Activated CD4-positive, alpha-beta memory T cell treated with anti-CD3 and anti-CD28 coated beads, Interleukin-2, amount 10 ng/mL, durations not matched to agents 7 days and 5 days (primary cell): ENCODE measurements at regions not wholly inside any gene's neighbourhood (a gene's known extent, or its start where the extent isn't known, plus 50 kb on each side); places are given as distances from the start of the nearest gene placed in this dataset.
"Not testable (repeated sequence)": the region's sequence is repeated elsewhere in the genome, so short reads cannot be mapped to it uniquely, and the experiment has no call there.

Source experiments
- CTCF ChIA-PET: fragments of 350-600 bp; sonication (Branson Sonifier 250); formaldehyde crosslinking; loops from one replicate; lab custom pipeline; 2021; ENCODE audit warnings: antibody characterized with exemption, inconsistent platforms; lab: Charles Lee
- POLR2A ChIA-PET: fragments of 350-600 bp; sonication (Branson Sonifier 250); formaldehyde crosslinking; loops from one replicate; lab custom pipeline; 2021; ENCODE audit warnings: antibody characterized with exemption; lab: Charles Lee
- DNase-seq: peaks from one replicate; pipeline ENCODE4 v3.0.0-alpha.2; 2020
- H3K27ac Mint-ChIP-seq: one replicate; pipeline ENCODE4 v1.8.0; 2021; ENCODE audit warnings: mild to moderate bottlenecking, mixed read lengths
- H3K27me3 Mint-ChIP-seq: one replicate; pipeline ENCODE4 v1.8.0; 2021; ENCODE audit warnings: mixed read lengths
- H3K36me3 Mint-ChIP-seq: one replicate; pipeline ENCODE4 v1.8.0; 2021; ENCODE audit warnings: low read depth, mixed read lengths
- H3K4me1 Mint-ChIP-seq: one replicate; pipeline ENCODE4 v1.8.0; 2021; ENCODE audit warnings: mixed read lengths
- H3K4me3 Mint-ChIP-seq: one replicate; pipeline ENCODE4 v1.8.0; 2021; ENCODE audit warnings: mild to moderate bottlenecking, mixed read lengths
- H3K9me3 Mint-ChIP-seq: one replicate; pipeline ENCODE4 v1.8.0; 2021; ENCODE audit warnings: mixed read lengths

DNA sequence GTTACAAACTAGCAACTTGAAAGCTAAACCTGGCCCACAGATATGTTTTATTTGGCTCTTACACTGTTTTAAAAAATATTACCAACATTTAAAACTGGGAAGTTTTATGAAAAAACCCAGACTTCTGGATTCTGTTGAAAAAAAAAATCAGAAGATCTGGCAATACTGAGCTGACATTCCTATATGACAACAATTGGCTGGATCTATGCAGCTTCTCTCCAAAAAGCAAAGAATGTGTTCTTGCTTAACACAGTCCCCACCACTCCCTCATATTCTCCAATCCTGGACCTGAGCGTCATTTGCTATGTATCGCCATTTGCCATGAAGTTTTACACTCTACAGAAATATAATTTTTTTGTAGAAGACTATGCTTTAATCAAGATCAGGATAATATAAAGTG is 859.6 kb downstream of the LTN1 start:
- POLR2A ChIA-PET = no interaction called here

DNA sequence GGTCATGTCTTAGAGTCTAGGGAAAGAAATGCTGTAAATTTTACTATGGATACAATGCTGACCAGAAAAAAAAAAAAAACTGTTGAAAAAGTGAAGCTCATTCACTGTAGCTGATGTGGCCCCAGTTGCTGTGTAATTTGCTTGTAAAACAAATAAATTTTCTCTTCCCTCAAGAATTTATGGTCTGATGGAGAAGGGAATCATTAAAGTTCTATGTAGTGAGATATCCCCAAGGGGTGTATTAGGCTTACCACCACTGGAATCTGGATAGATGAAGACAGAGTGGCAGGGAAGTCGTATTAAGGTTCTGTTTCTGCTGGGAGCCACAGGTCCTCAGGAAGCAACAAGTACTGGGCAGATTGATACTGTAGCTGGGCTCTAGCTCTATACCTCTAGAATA is 860.0 kb downstream of the LTN1 start:
- H3K4me1 Mint-ChIP-seq = no peaks in the 10 kb centered on the region
- no peak overlapping the region for H3K27ac Mint-ChIP-seq
- ChIA-PET CTCF (no interaction called here), POLR2A (no interaction called here)
- H3K27me3 Mint-ChIP-seq = no peaks in the 10 kb centered on the region
- H3K9me3 Mint-ChIP-seq = peaks cover 5% of the 10 kb centered on the region
- no peak overlapping the region for H3K4me3 Mint-ChIP-seq
- DNase-seq = no peak
- no peaks in the 10 kb centered on the region for H3K36me3 Mint-ChIP-seq

More for the DNA sequence above, 859.6 kb downstream of the LTN1 start:
- Mint-ChIP-seq H3K27me3 (no peaks in the 10 kb centered on the region), H3K9me3 (peaks cover 5% of the 10 kb centered on the region), H3K36me3 (no peaks in the 10 kb centered on the region), H3K4me3 (no peak overlapping the region), H3K27ac (no peak overlapping the region), H3K4me1 (no peaks in the 10 kb centered on the region)
- CTCF ChIA-PET = no interaction called here
- DNase-seq = no peak

DNA sequence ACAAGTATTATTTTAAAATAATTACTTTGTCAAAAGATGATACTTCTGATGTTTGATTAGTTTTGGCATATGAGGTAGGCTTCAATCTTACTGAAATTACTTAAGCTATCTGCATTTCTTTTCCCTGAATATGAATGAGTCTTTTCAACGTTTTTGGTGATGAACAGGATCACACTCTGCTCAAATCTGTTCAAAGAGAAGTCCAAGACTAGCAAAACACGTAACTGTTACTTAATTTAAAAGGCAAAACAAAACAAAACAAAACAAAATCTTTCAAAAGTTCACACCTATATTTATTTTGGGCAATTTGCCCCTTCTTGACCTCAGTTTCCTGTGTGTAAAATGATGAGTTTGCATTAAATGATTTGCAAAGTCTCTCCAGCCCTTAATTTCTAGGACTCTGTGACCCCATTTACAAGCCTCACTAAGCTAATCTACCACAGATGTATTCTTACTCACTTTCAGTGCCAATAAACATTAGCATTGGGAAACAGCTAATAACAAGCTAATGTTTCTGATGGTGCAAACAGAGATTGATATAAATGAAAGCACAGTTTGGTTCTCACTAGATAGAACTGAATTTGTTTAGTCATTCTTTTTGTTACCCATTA is 865.4 kb downstream of the LTN1 start:
- Mint-ChIP-seq H3K27me3 (no peaks in the 10 kb centered on the region), H3K4me3 (no peak overlapping the region), H3K9me3 (peaks cover 10% of the 10 kb centered on the region), H3K4me1 (no peaks in the 10 kb centered on the region), H3K27ac (no peak overlapping the region), H3K36me3 (no peaks in the 10 kb centered on the region)
- ChIA-PET POLR2A (no interaction called here), CTCF (no interaction called here)
- DNase-seq = no peak

DNA sequence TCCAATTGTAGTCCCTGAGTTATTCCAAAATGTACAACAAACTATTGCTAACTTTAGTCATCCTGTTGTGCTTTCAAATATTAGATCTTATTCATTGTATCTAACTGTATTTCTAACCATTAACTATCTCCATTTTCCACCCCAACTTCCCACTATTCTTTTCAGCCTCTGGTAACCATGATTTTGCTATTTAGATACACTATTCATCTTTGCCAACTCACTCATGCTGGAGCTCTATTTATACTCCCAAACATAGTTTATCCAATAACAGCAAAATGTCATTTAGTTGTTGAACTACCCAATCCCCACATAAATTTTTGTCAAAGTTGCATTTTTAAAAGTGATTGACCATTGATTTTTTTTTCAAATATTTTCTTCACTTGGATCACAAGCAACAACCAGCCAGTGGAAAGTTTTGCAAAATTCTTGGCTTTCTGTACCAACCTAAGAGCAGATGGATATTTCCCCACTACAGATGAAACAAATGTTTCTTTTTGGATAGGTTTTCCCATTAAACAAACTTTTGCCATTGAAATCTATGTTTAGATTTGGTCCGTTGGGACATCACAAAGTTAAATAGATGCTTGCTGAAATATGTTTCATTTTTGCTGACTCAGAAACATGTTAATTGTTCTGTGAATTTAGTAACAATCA is 866.0 kb downstream of the LTN1 start:
- no peaks in the 10 kb centered on the region for H3K27me3 Mint-ChIP-seq
- H3K4me3 Mint-ChIP-seq = no peak overlapping the region
- ChIA-PET POLR2A (no interaction called here), CTCF (no interaction called here)
- H3K27ac Mint-ChIP-seq = no peak overlapping the region
- no peaks in the 10 kb centered on the region for H3K4me1 Mint-ChIP-seq
- peaks cover 7% of the 10 kb centered on the region for H3K9me3 Mint-ChIP-seq
- DNase-seq = no peak
- no peaks in the 10 kb centered on the region for H3K36me3 Mint-ChIP-seq

DNA sequence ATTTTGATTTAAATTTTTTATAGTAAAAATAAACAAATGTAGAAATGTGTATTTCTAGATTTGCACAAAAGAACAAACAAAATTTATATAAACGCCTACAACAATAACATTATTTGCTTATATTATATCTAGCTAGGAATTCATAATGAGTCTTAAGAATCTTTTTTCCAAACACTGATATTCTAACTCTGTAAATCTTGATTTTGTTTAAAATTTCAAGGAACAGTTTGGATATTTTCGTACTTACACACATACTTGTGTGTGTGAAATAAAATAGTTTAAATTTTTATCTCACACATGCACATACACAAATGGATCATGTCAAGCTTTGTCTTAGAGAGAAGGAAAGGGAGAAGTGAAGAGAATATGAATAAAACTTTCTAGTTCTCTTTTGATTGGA is 868.1 kb downstream of the LTN1 start:
- no peak overlapping the region for H3K27ac Mint-ChIP-seq
- H3K4me3 Mint-ChIP-seq = no peak overlapping the region
- peaks cover 5% of the 10 kb centered on the region for H3K9me3 Mint-ChIP-seq
- no peak for DNase-seq
- no peaks in the 10 kb centered on the region for H3K27me3 Mint-ChIP-seq
- CTCF ChIA-PET = no interaction called here
- no peaks in the 10 kb centered on the region for H3K4me1 Mint-ChIP-seq
- POLR2A ChIA-PET = no interaction called here
- H3K36me3 Mint-ChIP-seq = no peaks in the 10 kb centered on the region

DNA sequence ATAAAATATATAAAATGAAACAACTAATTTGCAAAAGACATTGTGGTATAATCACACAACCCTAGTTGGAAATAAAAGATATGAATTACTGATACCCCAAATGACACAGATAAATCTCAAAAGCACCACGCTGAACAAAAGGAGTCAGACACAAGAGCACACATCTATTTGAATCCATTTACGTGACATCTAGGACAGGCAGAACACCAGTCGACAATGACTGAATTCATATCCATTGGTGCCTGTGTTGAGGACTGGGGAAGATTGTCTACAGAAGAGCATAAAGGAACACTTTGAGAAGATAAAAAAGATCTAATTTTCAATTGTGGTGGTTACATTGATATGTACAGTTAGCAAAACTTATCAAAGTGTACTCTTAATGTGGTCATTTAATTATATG is 874.1 kb downstream of the LTN1 start:
- CTCF ChIA-PET = no interaction called here
- POLR2A ChIA-PET = no interaction called here
- no peaks in the 10 kb centered on the region for H3K36me3 Mint-ChIP-seq
- no peak overlapping the region for H3K4me3 Mint-ChIP-seq
- H3K4me1 Mint-ChIP-seq = no peaks in the 10 kb centered on the region
- H3K27ac Mint-ChIP-seq = no peak overlapping the region
- H3K27me3 Mint-ChIP-seq = no peaks in the 10 kb centered on the region
- no peak for DNase-seq
- peaks cover 2% of the 10 kb centered on the region for H3K9me3 Mint-ChIP-seq

DNA sequence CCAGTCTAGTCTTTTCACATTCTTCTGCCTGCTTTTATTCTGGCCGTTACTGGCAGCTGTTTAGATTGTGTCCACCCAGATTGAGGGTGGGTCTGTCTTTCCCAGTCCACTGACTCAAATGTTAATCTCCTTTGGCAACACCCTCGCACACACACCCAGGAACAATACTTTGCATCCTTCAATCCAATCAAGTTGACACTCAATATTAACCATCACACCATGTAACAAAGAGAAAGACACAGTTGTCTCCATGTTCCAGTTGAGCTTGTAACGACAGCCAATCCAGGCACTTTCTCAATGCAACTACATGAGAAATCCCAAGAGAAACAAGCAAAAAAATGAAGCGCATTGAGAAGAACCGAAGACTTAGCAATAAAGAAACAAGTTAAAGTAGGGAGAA is 877.7 kb downstream of the LTN1 start:
- H3K4me3 Mint-ChIP-seq, H3K36me3 Mint-ChIP-seq, H3K27me3 Mint-ChIP-seq, H3K9me3 Mint-ChIP-seq, CTCF ChIA-PET, DNase-seq, POLR2A ChIA-PET, H3K27ac Mint-ChIP-seq, H3K4me1 Mint-ChIP-seq: not testable (repeated sequence)

DNA sequence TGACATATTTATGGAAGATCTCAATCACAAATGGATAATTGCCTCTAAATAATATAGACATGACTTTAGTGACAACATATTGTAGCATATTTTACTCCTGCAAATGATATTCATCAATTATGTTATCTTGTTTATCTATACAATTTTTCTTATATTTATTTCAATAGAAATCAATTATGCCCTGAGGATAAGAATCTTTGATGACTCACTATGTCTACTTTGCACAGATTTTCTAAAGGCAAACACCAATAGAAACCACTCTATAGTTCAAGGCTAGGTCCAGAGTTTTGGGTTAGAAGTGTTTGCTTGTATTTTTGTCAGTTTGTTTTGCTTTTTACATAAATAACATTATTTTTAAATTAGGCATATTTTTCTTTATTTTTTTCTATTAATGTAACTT is 879.0 kb downstream of the LTN1 start:
- Mint-ChIP-seq H3K36me3 (no peaks in the 10 kb centered on the region), H3K27ac (no peak overlapping the region), H3K4me3 (no peak overlapping the region), H3K27me3 (no peaks in the 10 kb centered on the region), H3K4me1 (no peaks in the 10 kb centered on the region), H3K9me3 (no peaks in the 10 kb centered on the region)
- ChIA-PET CTCF (no interaction called here), POLR2A (no interaction called here)
- DNase-seq = no peak

DNA sequence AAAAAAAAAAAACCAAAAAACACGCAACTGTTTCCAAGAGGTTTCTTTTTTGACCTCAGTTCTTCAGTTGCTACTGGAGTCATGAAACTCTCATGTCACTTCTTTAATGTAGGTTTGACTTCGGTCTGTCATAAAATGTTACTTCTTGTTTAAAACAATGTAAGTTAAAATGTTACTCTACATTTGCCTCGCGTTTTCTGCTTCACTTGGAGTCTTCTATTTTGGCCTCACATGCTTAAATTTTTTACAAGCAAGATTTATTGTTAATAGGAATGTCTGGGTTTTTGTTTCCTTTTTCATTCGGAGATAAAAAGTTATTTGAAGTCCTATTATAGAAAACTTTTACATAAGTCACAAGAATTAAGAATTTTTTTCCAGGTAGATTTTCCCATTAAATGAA is 880.2 kb downstream of the LTN1 start:
- no peaks in the 10 kb centered on the region for H3K4me1 Mint-ChIP-seq
- no peaks in the 10 kb centered on the region for H3K36me3 Mint-ChIP-seq
- no peak for DNase-seq
- CTCF ChIA-PET = no interaction called here
- H3K4me3 Mint-ChIP-seq = no peak overlapping the region
- H3K27me3 Mint-ChIP-seq = no peaks in the 10 kb centered on the region
- H3K27ac Mint-ChIP-seq = no peak overlapping the region
- POLR2A ChIA-PET = no interaction called here
- no peaks in the 10 kb centered on the region for H3K9me3 Mint-ChIP-seq

DNA sequence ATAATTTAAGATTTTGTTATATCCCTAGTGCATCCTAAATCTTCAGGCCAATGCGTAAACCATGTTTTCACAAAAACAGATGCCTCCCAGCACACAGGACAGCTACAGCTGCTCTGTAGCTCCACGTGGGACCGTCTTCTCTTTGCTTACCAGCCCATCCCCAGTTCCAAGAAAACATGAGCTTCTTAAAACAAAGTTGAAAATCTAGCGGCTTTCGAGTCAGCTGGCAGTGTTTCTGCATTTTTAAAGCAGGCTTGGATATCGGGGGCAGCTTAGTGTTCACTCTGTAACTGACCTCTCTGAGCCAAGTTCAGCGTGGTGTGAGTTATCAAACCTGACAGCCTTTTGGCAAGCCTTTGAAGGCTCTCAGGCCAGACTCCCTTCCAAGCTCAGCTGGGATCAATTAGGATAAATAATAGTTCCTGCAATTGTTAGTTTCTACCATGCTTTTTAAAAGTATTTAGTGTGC is 881.5 kb downstream of the LTN1 start:
- POLR2A ChIA-PET = no interaction called here
- CTCF ChIA-PET = no interaction called here
- H3K9me3 Mint-ChIP-seq = no peaks in the 10 kb centered on the region
- H3K4me3 Mint-ChIP-seq = no peak overlapping the region
- no peaks in the 10 kb centered on the region for H3K27me3 Mint-ChIP-seq
- no peak for DNase-seq
- H3K27ac Mint-ChIP-seq = no peak overlapping the region
- H3K36me3 Mint-ChIP-seq = no peaks in the 10 kb centered on the region
- H3K4me1 Mint-ChIP-seq = no peaks in the 10 kb centered on the region

DNA sequence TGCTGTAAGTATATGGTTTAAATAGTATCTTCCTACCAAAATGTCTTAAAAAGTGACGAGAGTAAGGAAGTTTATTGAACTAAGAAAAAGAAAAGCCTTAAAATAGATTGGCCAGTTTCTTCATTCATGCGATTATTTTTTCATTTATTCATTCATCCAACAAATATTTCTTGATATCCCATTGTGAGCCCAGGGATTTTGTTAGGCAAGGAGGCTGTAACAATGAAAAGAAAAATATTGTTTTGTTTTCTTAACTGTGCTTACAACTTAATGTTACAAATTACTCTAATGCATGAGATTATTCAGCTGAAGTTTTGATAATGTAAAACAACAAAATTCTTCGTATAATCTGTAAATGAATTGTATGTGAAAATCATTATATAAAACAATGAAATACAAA is 882.0 kb downstream of the LTN1 start:
- H3K36me3 Mint-ChIP-seq = no peaks in the 10 kb centered on the region
- H3K27me3 Mint-ChIP-seq = no peaks in the 10 kb centered on the region
- no peak overlapping the region for H3K27ac Mint-ChIP-seq
- no peaks in the 10 kb centered on the region for H3K4me1 Mint-ChIP-seq
- POLR2A ChIA-PET = no interaction called here
- H3K9me3 Mint-ChIP-seq = no peaks in the 10 kb centered on the region
- CTCF ChIA-PET = no interaction called here
- DNase-seq = no peak
- no peak overlapping the region for H3K4me3 Mint-ChIP-seq

DNA sequence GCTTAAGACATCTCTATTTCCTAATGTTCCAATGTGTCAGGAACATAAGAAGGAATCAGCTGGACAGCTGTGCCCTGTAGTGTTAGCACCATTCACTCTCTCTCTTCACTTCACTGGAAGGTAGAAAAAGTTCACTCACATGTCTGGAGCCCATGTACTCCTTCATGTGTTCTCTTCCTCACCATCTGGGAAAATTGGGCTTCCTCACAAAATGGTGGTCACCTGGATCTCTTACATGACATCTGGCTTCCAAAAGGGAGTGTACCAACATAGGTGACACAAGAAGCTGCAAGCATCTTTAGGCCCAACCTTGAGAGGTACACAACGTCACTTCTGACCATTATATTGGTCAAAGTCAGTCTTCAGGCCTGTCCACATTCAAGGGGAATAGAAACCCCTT is 882.6 kb downstream of the LTN1 start:
- Mint-ChIP-seq H3K36me3 (no peaks in the 10 kb centered on the region), H3K27ac (no peak overlapping the region), H3K27me3 (no peaks in the 10 kb centered on the region), H3K4me3 (no peak overlapping the region), H3K9me3 (no peaks in the 10 kb centered on the region), H3K4me1 (no peaks in the 10 kb centered on the region)
- ChIA-PET POLR2A (no interaction called here), CTCF (no interaction called here)
- no peak for DNase-seq

DNA sequence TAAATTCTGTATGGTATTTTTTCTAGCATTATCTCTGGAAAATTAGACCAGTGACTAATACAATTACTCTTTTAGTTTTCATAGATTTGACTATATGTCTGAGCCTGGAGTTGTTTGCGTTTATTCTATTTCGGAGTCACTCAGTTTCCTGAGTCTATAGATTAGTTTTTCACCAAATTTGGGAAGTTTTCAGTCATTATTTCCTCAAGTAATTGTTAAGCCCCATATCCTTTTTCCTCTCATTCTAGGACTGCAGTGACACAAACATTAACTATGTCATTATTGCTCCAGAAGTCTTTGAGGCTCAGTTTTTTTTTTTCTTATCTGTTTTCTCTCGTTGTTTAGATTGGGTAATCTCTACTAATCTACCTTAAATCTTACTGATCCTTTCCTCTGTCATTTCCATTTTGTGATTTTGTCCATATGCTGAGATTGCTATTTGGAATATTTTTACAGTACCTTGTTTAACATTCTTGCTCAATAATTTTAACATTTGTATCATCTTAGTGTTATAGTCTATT is 886.2 kb downstream of the LTN1 start:
- no peaks in the 10 kb centered on the region for H3K4me1 Mint-ChIP-seq
- POLR2A ChIA-PET = no interaction called here
- CTCF ChIA-PET = no interaction called here
- no peaks in the 10 kb centered on the region for H3K9me3 Mint-ChIP-seq
- H3K36me3 Mint-ChIP-seq = no peaks in the 10 kb centered on the region
- DNase-seq = no peak
- no peak overlapping the region for H3K27ac Mint-ChIP-seq
- H3K4me3 Mint-ChIP-seq = no peak overlapping the region
- H3K27me3 Mint-ChIP-seq = no peaks in the 10 kb centered on the region

DNA sequence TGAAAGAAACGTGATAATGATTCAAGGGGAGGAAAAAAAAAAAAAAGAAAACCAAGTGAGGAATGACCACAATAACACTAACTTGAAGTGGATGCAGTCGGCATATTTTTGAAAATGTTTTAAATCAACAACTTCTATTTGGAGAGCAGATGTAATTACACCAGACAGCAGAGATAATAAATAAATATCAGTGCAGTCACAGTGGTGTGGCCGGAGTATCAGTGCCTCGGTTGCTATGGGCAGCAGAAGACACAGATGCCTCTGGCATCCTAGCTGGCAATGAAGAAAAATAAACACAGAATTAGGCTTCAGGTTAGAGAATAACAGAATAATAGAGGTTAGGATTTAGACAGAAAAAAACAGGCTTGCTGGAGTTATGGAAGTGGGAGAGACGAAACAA is 888.3 kb downstream of the LTN1 start:
- H3K4me3 Mint-ChIP-seq = no peak overlapping the region
- H3K4me1 Mint-ChIP-seq = no peaks in the 10 kb centered on the region
- no peaks in the 10 kb centered on the region for H3K27me3 Mint-ChIP-seq
- H3K36me3 Mint-ChIP-seq = no peaks in the 10 kb centered on the region
- no peak overlapping the region for H3K27ac Mint-ChIP-seq
- CTCF ChIA-PET = no interaction called here
- no peaks in the 10 kb centered on the region for H3K9me3 Mint-ChIP-seq
- POLR2A ChIA-PET = no interaction called here
- DNase-seq = no peak
